ENCODE measurements at regions not wholly inside any gene's neighbourhood (a gene's known extent, or its start where the extent isn't known, plus 50 kb on each side); places are given as distances from the start of the nearest gene placed in this dataset.

- no peak for DNase-seq (ENCODE audit: extremely low spot score, unreplicated experiment)
- no peak for TF ChIP-seq CTCF (conservative IDR thresholded peaks at IDR 0.05)
- no peaks in the 10 kb centered on the region for H3K9me3 Mint-ChIP-seq
- no peak overlapping the region for H3K27ac Mint-ChIP-seq
- no peaks in the 10 kb centered on the region for H3K36me3 Mint-ChIP-seq
- H3K4me3 Mint-ChIP-seq: no peak overlapping the region
- no peaks in the 10 kb centered on the region for H3K4me1 Mint-ChIP-seq (ENCODE audit: unreplicated experiment)
- H3K27me3 Mint-ChIP-seq: peaks cover 4% of the 10 kb centered on the region
These were observed 96.2 kb upstream of the SMC2 start for GRCh38 chr9:103997856-103998370.

- H3K9me3 Mint-ChIP-seq: no peaks in the 10 kb centered on the region
These were observed 94.6 kb upstream of the SMC2 start for GRCh38 chr9:103999375-104000062.

GRCh38 chr9:104009826-104010225 lies 84.3 kb upstream of the SMC2 start:
- Mint-ChIP-seq H3K27ac (no peak overlapping the region), H3K9me3 (no peaks in the 10 kb centered on the region), H3K4me3 (no peak overlapping the region), H3K4me1 (ENCODE audit: unreplicated experiment) (no peaks in the 10 kb centered on the region), H3K27me3 (no peaks in the 10 kb centered on the region), H3K36me3 (no peaks in the 10 kb centered on the region)
- no peak for TF ChIP-seq CTCF (conservative IDR thresholded peaks at IDR 0.05)
- DNase-seq (ENCODE audit: extremely low spot score, unreplicated experiment): no peak

More at GRCh38 chr9:103999375-104000062, 94.6 kb upstream of the SMC2 start:
- Mint-ChIP-seq H3K4me1 (ENCODE audit: unreplicated experiment) (no peaks in the 10 kb centered on the region), H3K27me3 (peaks cover 4% of the 10 kb centered on the region), H3K36me3 (no peaks in the 10 kb centered on the region), H3K27ac (no peak overlapping the region), H3K4me3 (no peak overlapping the region)
- TF ChIP-seq CTCF (conservative IDR thresholded peaks at IDR 0.05): no peak
- DNase-seq (ENCODE audit: extremely low spot score, unreplicated experiment): no peak

- H3K27me3 Mint-ChIP-seq: no peaks in the 10 kb centered on the region
- H3K9me3 Mint-ChIP-seq: no peaks in the 10 kb centered on the region
- H3K4me1 Mint-ChIP-seq (ENCODE audit: unreplicated experiment): no peaks in the 10 kb centered on the region
- no peak overlapping the region for H3K27ac Mint-ChIP-seq
- no peak for DNase-seq (ENCODE audit: extremely low spot score, unreplicated experiment)
- no peaks in the 10 kb centered on the region for H3K36me3 Mint-ChIP-seq
- TF ChIP-seq CTCF (conservative IDR thresholded peaks at IDR 0.05): no peak
- no peak overlapping the region for H3K4me3 Mint-ChIP-seq
These were observed 72.0 kb upstream of the SMC2 start for GRCh38 chr9:104022083-104022482.

- H3K27me3 Mint-ChIP-seq: no peaks in the 10 kb centered on the region
- H3K9me3 Mint-ChIP-seq: no peaks in the 10 kb centered on the region
- H3K36me3 Mint-ChIP-seq: no peaks in the 10 kb centered on the region
These were observed 69.0 kb upstream of the SMC2 start for GRCh38 chr9:104025104-104025503.

More at GRCh38 chr9:104025104-104025503, 69.0 kb upstream of the SMC2 start:
- TF ChIP-seq CTCF (conservative IDR thresholded peaks at IDR 0.05): no peak
- no peak overlapping the region for H3K27ac Mint-ChIP-seq
- no peak for DNase-seq (ENCODE audit: extremely low spot score, unreplicated experiment)
- no peaks in the 10 kb centered on the region for H3K4me1 Mint-ChIP-seq (ENCODE audit: unreplicated experiment)
- no peak overlapping the region for H3K4me3 Mint-ChIP-seq

Measured in type B pancreatic cell (in vitro differentiated cells).